HG02798 (cell line): ENCODE measurements at regions not wholly inside any gene's neighbourhood (a gene's known extent, or its start where the extent isn't known, plus 50 kb on each side); places are given as distances from the start of the nearest gene placed in this dataset.

Experiments
- ATAC-seq: cut with Tn5 transposase; IDR thresholded peaks from one replicate; pipeline ENCODE4 v1.9.1; 2021; ENCODE audit warnings: mild to moderate bottlenecking; ENCODE audit not compliant: unreplicated experiment, poor library complexity

GRCh38 chr16:7025616-7026190 lies 306.9 kb upstream of the RBFOX1 start:
- no peak for ATAC-seq

GRCh38 chr16:7021653-7022275 lies 310.9 kb upstream of the RBFOX1 start:
- no peak for ATAC-seq

GRCh38 chr16:7017006-7017662 lies 315.5 kb upstream of the RBFOX1 start:
- ATAC-seq, result no peak

- no peak for ATAC-seq
Measured at GRCh38 chr16:7014756-7015155, 317.9 kb upstream of the RBFOX1 start.

- no peak for ATAC-seq
Measured at GRCh38 chr16:7013990-7014389, 318.7 kb upstream of the RBFOX1 start.

GRCh38 chr16:7004266-7004665 lies 328.4 kb upstream of the RBFOX1 start:
- ATAC-seq, result no peak

- no peak for ATAC-seq
Measured at GRCh38 chr16:6993544-6993943, 339.1 kb upstream of the RBFOX1 start.

GRCh38 chr16:6988846-6989245 lies 343.8 kb upstream of the RBFOX1 start:
- no peak for ATAC-seq

- ATAC-seq, result no peak
Measured at GRCh38 chr16:6977916-6978315, 354.7 kb upstream of the RBFOX1 start.

GRCh38 chr16:6977291-6977690 lies 355.4 kb upstream of the RBFOX1 start:
- no peak for ATAC-seq

GRCh38 chr16:6976716-6977115 lies 355.9 kb upstream of the RBFOX1 start:
- ATAC-seq, result no peak

- no peak for ATAC-seq
Measured at GRCh38 chr16:6970171-6970857, 362.3 kb upstream of the RBFOX1 start.

- ATAC-seq, result no peak
Measured at GRCh38 chr16:6969594-6969993, 363.1 kb upstream of the RBFOX1 start.

- ATAC-seq, result no peak
Measured at GRCh38 chr16:6967796-6968320, 364.8 kb upstream of the RBFOX1 start.

GRCh38 chr16:6966925-6967324 lies 365.7 kb upstream of the RBFOX1 start:
- no peak for ATAC-seq

- no peak for ATAC-seq
Measured at GRCh38 chr16:6964679-6965078, 368.0 kb upstream of the RBFOX1 start.

GRCh38 chr16:6961704-6962103 lies 370.9 kb upstream of the RBFOX1 start:
- no peak for ATAC-seq

- ATAC-seq, result no peak
Measured at GRCh38 chr16:6958184-6958583, 374.5 kb upstream of the RBFOX1 start.

GRCh38 chr16:6957681-6958080 lies 375.0 kb upstream of the RBFOX1 start:
- ATAC-seq, result no peak

- ATAC-seq, result no peak
Measured at GRCh38 chr16:6956511-6956910, 376.1 kb upstream of the RBFOX1 start.

GRCh38 chr16:6955303-6955702 lies 377.3 kb upstream of the RBFOX1 start:
- no peak for ATAC-seq
